ENCODE measurements at regions not wholly inside any gene's neighbourhood (a gene's known extent, or its start where the extent isn't known, plus 50 kb on each side); places are given as distances from the start of the nearest gene placed in this dataset.

DNA sequence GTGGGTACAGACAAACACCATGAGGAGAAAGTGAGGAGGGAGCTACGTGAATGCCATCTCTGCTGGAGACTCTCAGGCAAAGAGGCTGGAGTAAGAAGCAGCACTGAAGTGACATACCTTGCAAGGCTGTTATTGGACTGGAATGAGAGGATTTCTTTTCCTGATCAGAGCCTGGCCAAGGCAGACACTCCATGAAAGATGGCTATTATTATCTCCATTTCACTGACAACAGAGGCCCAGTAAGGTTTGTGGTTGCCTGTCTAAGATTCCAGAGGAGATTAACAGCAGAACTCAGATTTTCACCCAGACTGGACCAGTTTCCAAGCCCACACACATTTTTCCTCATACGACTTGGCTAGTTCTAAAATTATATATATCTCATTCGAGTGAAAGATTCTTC is 162.0 kb upstream of the EOLA2 start:
- Histone ChIP-seq H2BK120ac (ENCODE audit: low read depth, low read length, poor library complexity, severe bottlenecking) (no peak overlapping the region), H2BK5ac (ENCODE audit: insufficient read length, low read length) (no peak overlapping the region), H3K23ac (ENCODE audit: insufficient read length, low read depth, low read length) (no peak overlapping the region), H2AFZ (ENCODE audit: low read length) (no peak overlapping the region), H4K5ac (ENCODE audit: insufficient read length, low read depth, low read length) (no peak overlapping the region), H3K27me3 (ENCODE audit: insufficient read depth, low read length) (no peaks in the 10 kb centered on the region), H3K79me2 (ENCODE audit: insufficient read depth, low read length) (no peaks in the 10 kb centered on the region), H3K4ac (ENCODE audit: low read depth, low read length) (no peak overlapping the region), H3K27ac (ENCODE audit: insufficient read length, low read depth, low read length) (no peak overlapping the region), H3K4me1 (ENCODE audit: insufficient read depth, low read length) (no peaks in the 10 kb centered on the region), H3K79me1 (ENCODE audit: insufficient read depth, low read depth, low read length, poor library complexity, severe bottlenecking) (no peaks in the 10 kb centered on the region), H2BK20ac (ENCODE audit: low read depth, low read length, poor library complexity, severe bottlenecking) (no peak overlapping the region), H3T11ph (ENCODE audit: low read length) (no peak overlapping the region), H3K9me3 (ENCODE audit: control insufficient read depth, low read depth, low read length) (peaks cover 34% of the 10 kb centered on the region), H4K20me1 (ENCODE audit: control insufficient read depth, insufficient read depth, insufficient read length) (no peaks in the 10 kb centered on the region), H3K56ac (ENCODE audit: insufficient read length, low read depth, low read length) (no peak overlapping the region), H3K9ac (ENCODE audit: extremely low read depth, insufficient read length, low read length) (no peak overlapping the region), H4K91ac (ENCODE audit: insufficient read length, low read depth, low read length) (no peak overlapping the region), H3K23me2 (ENCODE audit: insufficient read length, low read depth, low read length, poor library complexity, severe bottlenecking) (no peaks in the 10 kb centered on the region), H3K14ac (ENCODE audit: insufficient read depth, low read length) (no peak overlapping the region), H2BK15ac (ENCODE audit: low read depth, low read length) (no peak overlapping the region), H3K4me2 (ENCODE audit: insufficient read depth, insufficient read length, low read length) (no peak overlapping the region), H4K8ac (replicated peaks; ENCODE audit: insufficient read length, low read depth, low read length) (no peak overlapping the region), H3K18ac (ENCODE audit: insufficient read length, low read depth, low read length) (no peak overlapping the region), H2AK5ac (ENCODE audit: insufficient read length, low read length) (no peak overlapping the region), H2BK12ac (ENCODE audit: insufficient read length, low read depth, low read length) (no peak overlapping the region)
- H3K4me1 Mint-ChIP-seq: peaks cover under 1 to 3% of the 10 kb centered on the region in 2 experiments; a peak in 2 of 4 replicates
- WGBS (ENCODE audit: extremely low coverage, insufficient read length, low lambda C conversion rate): no CpG with 5 or more reads among the region's 3 CpGs
- TF ChIP-seq, protein P1, sequence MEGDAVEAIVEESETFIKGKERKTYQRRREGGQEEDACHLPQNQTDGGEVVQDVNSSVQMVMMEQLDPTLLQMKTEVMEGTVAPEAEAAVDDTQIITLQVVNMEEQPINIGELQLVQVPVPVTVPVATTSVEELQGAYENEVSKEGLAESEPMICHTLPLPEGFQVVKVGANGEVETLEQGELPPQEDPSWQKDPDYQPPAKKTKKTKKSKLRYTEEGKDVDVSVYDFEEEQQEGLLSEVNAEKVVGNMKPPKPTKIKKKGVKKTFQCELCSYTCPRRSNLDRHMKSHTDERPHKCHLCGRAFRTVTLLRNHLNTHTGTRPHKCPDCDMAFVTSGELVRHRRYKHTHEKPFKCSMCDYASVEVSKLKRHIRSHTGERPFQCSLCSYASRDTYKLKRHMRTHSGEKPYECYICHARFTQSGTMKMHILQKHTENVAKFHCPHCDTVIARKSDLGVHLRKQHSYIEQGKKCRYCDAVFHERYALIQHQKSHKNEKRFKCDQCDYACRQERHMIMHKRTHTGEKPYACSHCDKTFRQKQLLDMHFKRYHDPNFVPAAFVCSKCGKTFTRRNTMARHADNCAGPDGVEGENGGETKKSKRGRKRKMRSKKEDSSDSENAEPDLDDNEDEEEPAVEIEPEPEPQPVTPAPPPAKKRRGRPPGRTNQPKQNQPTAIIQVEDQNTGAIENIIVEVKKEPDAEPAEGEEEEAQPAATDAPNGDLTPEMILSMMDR (conservative IDR thresholded peaks at IDR 0.05): no peak
- DNase-seq: no peak
- H3K9me3 Mint-ChIP-seq: peaks cover 67 to 74% of the 10 kb centered on the region in 2 experiments
- no peak overlapping the region for H3K4me3 Mint-ChIP-seq
- H3K27ac Mint-ChIP-seq: no peak overlapping the region
- H3K27me3 Mint-ChIP-seq (ENCODE audit: low read depth): peaks cover 2% of the 10 kb centered on the region
- H3K36me3 Mint-ChIP-seq (ENCODE audit: insufficient read depth in 1 of 3, low read depth in 3 of 3): peaks cover 0 to 5% (median 4%) of the 10 kb centered on the region in 3 experiments; a peak in 4 of 7 replicates
